Prostate gland (tissue), 2 donors: ENCODE measurements at regions not wholly inside any gene's neighbourhood (a gene's known extent, or its start where the extent isn't known, plus 50 kb on each side); places are given as distances from the start of the nearest gene placed in this dataset.

Source experiments
- DNase-seq: peaks from one replicate; pipeline ENCODE4 v3.0.0-alpha.2; 2019; ENCODE audit warnings: low spot score
- H3K27ac ChIP-seq, 2 donors: fragments of 200-600 bp; sonication (generic); 2 replicates each; pipeline ENCODE4 v1.5.1; 2017 to 2019
- H3K27me3 ChIP-seq: fragments of 200-600 bp; sonication (generic); replicated peaks from 2 replicates; pipeline ENCODE4 v1.5.1; 2019; ENCODE audit not compliant: insufficient read depth
- H3K36me3 ChIP-seq, 2 donors: fragments of 200-600 bp; sonication (generic); 1 replicate in 1 of 2; 2 replicates in 1 of 2; pipeline versions ENCODE4 v1.5.1 to v1.8.1; 2017 to 2019
- H3K4me1 ChIP-seq: fragments of 200-600 bp; sonication (generic); replicated peaks from 2 replicates; pipeline ENCODE4 v1.5.1; 2019
- H3K4me3 ChIP-seq, 2 donors: fragments of 200-600 bp; sonication (generic); 2 replicates each; pipeline ENCODE4 v1.5.1; 2017 to 2019
- H3K9me3 ChIP-seq: fragments of 200-600 bp; sonication (generic); 2 replicates; pipeline ENCODE4 v1.5.1; 2017
- POLR2A ChIP-seq: fragments of 450-650 bp; IDR thresholded peaks from one replicate; pipeline ENCODE4 v1.6.1; 2016; ENCODE audit warnings: antibody characterized with exemption, mild to moderate bottlenecking
- POLR2AphosphoS5 ChIP-seq: sonication (generic); formaldehyde crosslinking; IDR thresholded peaks from one replicate; pipeline ENCODE4 v1.6.1; 2017; ENCODE audit warnings: antibody characterized with exemption
- WGBS: methylation state at CpG from one replicate; pipeline ENCODE4 v1.1.5; 2018; 5-methylcytosine and 5-hydroxymethylcytosine counted together
- intact Hi-C: fragments of 100-400 bp; cut with DNase I; formaldehyde crosslinking; loops from one replicate; pipeline ENCODE4 v1.14.2; 2022
- TF ChIP-seq, protein P1 (sequence below), 4 experiments: fragments of 200-600 bp in 2 of 4; fragments of 450-650 bp in 2 of 4; sonication (generic) in 2 of 4; IDR thresholded peaks; 1 replicate in 3 of 4; 2 replicates in 1 of 4; pipeline ENCODE4 v1.5.1; 2016 to 2019; ENCODE audit warnings: antibody characterized with exemption in 4 of 4, mild to moderate bottlenecking in 2 of 4, moderate library complexity in 2 of 4

DNA sequence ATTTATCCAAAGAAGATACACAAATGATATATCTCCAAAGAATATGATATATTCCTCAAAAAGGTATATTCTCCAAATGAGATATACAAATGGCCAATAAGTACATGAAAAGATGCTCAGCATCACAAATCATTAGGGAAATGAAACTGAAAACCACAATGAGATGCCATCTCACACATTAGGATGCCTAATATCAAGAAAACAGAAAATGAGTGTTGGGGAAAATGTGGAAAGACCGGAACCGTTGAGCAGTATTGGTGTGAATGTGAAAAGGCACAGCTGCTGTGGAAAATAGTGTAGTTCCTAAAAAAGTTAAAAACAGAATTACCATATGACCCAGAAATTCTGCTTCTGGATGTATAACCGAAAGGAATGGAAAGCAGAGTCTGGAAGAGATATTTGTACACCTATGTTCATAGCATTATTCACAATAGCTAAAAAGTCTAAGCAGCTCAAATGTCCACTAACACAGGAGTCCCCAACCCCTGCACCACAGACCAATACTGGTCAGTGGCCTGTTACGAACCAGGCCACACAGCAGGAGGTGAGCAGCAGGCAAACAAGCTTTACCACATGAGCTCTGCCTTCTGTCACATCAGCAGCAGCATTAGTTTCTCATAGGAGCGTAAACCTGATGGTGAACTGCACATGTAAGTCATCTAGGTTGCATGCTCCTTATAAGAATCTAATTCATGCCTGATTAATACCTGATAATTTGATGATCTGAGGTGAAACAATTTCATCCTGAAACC, 291.9 kb downstream of the PCDH20 start:
- no peak for DNase-seq
- H3K27ac ChIP-seq: no peak overlapping the region
- intact Hi-C loops: no loop called here
- no peaks in the 10 kb centered on the region for H3K36me3 ChIP-seq
- no peaks in the 10 kb centered on the region for H3K9me3 ChIP-seq
- no peak overlapping the region for H3K4me3 ChIP-seq
- H3K4me1 ChIP-seq: no peaks in the 10 kb centered on the region
- no peaks in the 10 kb centered on the region for H3K27me3 ChIP-seq
- TF ChIP-seq POLR2AphosphoS5: no peak
- WGBS: 86% methylated on average over 5 of the region's 5 CpGs

DNA sequence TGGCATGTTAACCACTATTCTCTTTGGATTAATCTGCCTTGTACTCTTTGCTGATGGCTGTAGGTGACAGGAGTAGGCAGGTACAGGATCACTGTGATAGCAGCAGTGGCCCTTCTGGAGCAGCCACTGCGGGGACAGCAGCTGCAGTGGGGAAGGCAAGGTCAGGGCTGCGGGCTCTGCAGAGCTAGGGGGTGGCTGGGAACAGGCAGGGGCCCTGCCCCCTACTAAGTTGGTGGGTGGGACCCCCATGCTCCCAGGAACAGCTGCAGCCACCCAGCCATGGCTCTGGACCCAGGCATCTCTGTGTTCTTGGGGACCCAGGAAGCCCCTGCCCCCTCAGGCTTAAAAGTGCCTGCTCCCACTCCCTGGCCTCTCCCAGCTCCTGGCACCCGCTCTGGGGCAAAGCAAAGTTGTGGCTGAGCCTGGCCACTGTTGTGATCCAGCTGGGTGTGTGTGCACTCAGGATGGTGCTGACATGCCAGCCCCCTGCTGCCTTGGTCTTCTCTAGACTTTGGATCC, 302.4 kb downstream of the PCDH20 start:
- TF ChIP-seq, protein P1, sequence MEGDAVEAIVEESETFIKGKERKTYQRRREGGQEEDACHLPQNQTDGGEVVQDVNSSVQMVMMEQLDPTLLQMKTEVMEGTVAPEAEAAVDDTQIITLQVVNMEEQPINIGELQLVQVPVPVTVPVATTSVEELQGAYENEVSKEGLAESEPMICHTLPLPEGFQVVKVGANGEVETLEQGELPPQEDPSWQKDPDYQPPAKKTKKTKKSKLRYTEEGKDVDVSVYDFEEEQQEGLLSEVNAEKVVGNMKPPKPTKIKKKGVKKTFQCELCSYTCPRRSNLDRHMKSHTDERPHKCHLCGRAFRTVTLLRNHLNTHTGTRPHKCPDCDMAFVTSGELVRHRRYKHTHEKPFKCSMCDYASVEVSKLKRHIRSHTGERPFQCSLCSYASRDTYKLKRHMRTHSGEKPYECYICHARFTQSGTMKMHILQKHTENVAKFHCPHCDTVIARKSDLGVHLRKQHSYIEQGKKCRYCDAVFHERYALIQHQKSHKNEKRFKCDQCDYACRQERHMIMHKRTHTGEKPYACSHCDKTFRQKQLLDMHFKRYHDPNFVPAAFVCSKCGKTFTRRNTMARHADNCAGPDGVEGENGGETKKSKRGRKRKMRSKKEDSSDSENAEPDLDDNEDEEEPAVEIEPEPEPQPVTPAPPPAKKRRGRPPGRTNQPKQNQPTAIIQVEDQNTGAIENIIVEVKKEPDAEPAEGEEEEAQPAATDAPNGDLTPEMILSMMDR (IDR thresholded peaks at IDR 0.05): no peak
- TF ChIP-seq POLR2A (no peak), POLR2AphosphoS5 (no peak)
- WGBS: 71% methylated on average over 3 of the region's 3 CpGs
- no peaks in the 10 kb centered on the region for H3K4me1 ChIP-seq
- H3K9me3 ChIP-seq: no peaks in the 10 kb centered on the region
- H3K27ac ChIP-seq: no peak overlapping the region
- intact Hi-C loops: no loop called here
- DNase-seq: no peak
- no peaks in the 10 kb centered on the region for H3K36me3 ChIP-seq
- H3K27me3 ChIP-seq: no peaks in the 10 kb centered on the region
- H3K4me3 ChIP-seq: no peak overlapping the region

DNA sequence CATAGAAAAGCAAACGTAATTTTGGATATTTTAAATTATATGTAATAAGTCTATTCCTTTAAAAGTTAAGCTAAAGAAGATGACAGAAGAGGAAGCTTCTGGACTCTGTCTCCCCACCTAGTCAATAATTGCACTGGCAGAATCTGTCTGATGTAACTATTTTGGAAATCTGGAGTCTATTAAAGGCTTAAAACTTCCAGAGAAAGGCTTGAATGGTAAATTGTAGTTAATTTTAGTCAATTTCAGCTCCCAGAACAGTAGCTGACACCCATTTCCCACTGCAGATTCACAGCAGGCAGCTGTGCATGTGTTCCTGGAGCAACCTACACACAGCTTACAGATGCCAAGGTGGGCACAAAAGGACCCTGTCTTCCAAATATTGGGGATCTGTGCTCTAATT, 304.1 kb downstream of the PCDH20 start:
- no peak for DNase-seq
- intact Hi-C loops: no loop called here
- Histone ChIP-seq H3K27me3 (no peaks in the 10 kb centered on the region), H3K4me3 (no peak overlapping the region), H3K27ac (no peak overlapping the region), H3K36me3 (no peaks in the 10 kb centered on the region), H3K9me3 (no peaks in the 10 kb centered on the region), H3K4me1 (no peaks in the 10 kb centered on the region)
- TF ChIP-seq POLR2A (no peak), POLR2AphosphoS5 (no peak)
- TF ChIP-seq, protein P1 (IDR thresholded peaks at IDR 0.05): no peak
- 64% methylated on average over 1 of the region's 1 CpG for WGBS

DNA sequence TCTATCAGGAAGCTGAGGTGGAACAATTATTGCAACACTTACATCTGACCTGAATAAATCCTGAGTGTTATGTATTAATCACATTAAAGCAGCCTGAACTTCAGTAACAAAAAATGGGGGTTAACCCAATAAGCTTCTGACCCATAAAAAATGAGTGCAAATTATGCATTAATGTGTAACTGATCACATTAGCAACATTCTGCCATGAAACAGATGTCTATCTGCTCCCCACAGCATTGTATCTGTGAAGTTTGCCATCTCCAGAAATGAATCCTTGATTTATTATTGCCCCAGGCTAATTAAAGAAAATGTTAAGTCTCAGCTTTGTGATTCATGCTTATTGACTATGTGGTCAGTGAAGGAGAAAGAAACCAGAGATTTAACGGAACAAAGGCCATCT, 304.9 kb downstream of the PCDH20 start:
- DNase-seq: no peak
- TF ChIP-seq, protein P1 (IDR thresholded peaks at IDR 0.05): no peak
- TF ChIP-seq POLR2AphosphoS5 (no peak), POLR2A (no peak)
- H3K9me3 ChIP-seq: no peaks in the 10 kb centered on the region
- H3K36me3 ChIP-seq: no peaks in the 10 kb centered on the region
- no peak overlapping the region for H3K27ac ChIP-seq
- H3K27me3 ChIP-seq: no peaks in the 10 kb centered on the region
- H3K4me1 ChIP-seq: no peaks in the 10 kb centered on the region
- intact Hi-C loops: no loop called here
- WGBS: 48% methylated on average over 1 of the region's 1 CpG
- no peak overlapping the region for H3K4me3 ChIP-seq

DNA sequence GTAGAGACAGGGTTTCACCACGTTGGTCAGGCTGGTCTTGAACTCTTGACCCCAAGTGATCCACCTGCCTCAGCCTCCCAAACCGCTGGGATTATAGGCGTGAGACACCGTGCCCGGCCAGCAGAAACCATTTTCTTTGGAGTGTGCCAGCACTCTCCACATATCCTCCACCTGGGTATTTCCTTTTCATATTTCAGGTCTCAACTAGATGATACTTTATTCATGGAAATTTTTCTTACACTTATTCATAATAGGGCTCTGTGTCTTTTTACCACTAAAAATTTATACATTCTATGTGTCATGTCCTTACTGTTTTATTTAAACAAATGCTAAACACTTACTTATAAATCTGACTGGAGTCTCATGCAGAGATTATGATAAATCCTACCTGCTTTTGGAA, 305.9 kb downstream of the PCDH20 start:
- TF ChIP-seq POLR2AphosphoS5: no peak
- no peak for TF ChIP-seq POLR2A
- TF ChIP-seq, protein P1 (IDR thresholded peaks at IDR 0.05): no peak

More for the DNA sequence above, 305.9 kb downstream of the PCDH20 start:
- Histone ChIP-seq H3K27ac (no peak overlapping the region), H3K4me3 (no peak overlapping the region), H3K36me3 (no peaks in the 10 kb centered on the region), H3K9me3 (no peaks in the 10 kb centered on the region), H3K27me3 (no peaks in the 10 kb centered on the region), H3K4me1 (no peaks in the 10 kb centered on the region)
- 89% methylated on average over 5 of the region's 5 CpGs for WGBS
- intact Hi-C loops: no loop called here
- no peak for DNase-seq
